HG02571 (cell line): ENCODE measurements at regions not wholly inside any gene's neighbourhood (a gene's known extent, or its start where the extent isn't known, plus 50 kb on each side); places are given as distances from the start of the nearest gene placed in this dataset.

Experiments
- ATAC-seq: cut with Tn5 transposase; IDR thresholded peaks from one replicate; pipeline ENCODE4 v1.9.1; 2021; ENCODE audit warnings: mild to moderate bottlenecking, moderate library complexity; ENCODE audit not compliant: unreplicated experiment

- ATAC-seq: no peak
These were observed 755.7 kb downstream of the TLR4 start for GRCh38 chr9:118459913-118460312.

GRCh38 chr9:118463419-118463818, 759.2 kb downstream of the TLR4 start:
- ATAC-seq: no peak

GRCh38 chr9:118473521-118473920, 769.3 kb downstream of the TLR4 start:
- ATAC-seq: no peak

- ATAC-seq: no peak
These were observed 774.5 kb downstream of the TLR4 start for GRCh38 chr9:118478752-118479151.

GRCh38 chr9:118482306-118482705, 778.1 kb downstream of the TLR4 start:
- no peak for ATAC-seq

- ATAC-seq: no peak
These were observed 779.5 kb downstream of the TLR4 start for GRCh38 chr9:118483677-118484076.

GRCh38 chr9:118503236-118503635, 799.0 kb downstream of the TLR4 start:
- no peak for ATAC-seq

GRCh38 chr9:118510711-118511110, 806.5 kb downstream of the TLR4 start:
- ATAC-seq: no peak

GRCh38 chr9:118515947-118516346, 811.7 kb downstream of the TLR4 start:
- no peak for ATAC-seq

- ATAC-seq: no peak
These were observed 817.1 kb downstream of the TLR4 start for GRCh38 chr9:118521261-118521660.

GRCh38 chr9:118522093-118523028, 818.2 kb downstream of the TLR4 start:
- ATAC-seq: peak; percentile 86

GRCh38 chr9:118527261-118527660, 823.1 kb downstream of the TLR4 start:
- no peak for ATAC-seq

GRCh38 chr9:118529210-118529609, 825.0 kb downstream of the TLR4 start:
- no peak for ATAC-seq

GRCh38 chr9:118529624-118530214, 825.5 kb downstream of the TLR4 start:
- peak; percentile 51 for ATAC-seq

- ATAC-seq: no peak
These were observed 828.4 kb downstream of the TLR4 start for GRCh38 chr9:118532592-118532991.

GRCh38 chr9:118533101-118533500, 828.9 kb downstream of the TLR4 start:
- ATAC-seq: no peak

- ATAC-seq: no peak
These were observed 829.6 kb downstream of the TLR4 start for GRCh38 chr9:118533850-118534249.

GRCh38 chr9:118536153-118536552, 832.0 kb downstream of the TLR4 start:
- ATAC-seq: no peak

GRCh38 chr9:118538959-118539358, 830.3 kb downstream of the BRINP1 start:
- no peak for ATAC-seq

- ATAC-seq: no peak
These were observed 815.8 kb downstream of the BRINP1 start for GRCh38 chr9:118553465-118553864.

GRCh38 chr9:118554987-118555386, 814.2 kb downstream of the BRINP1 start:
- ATAC-seq: no peak

GRCh38 chr9:118558026-118558425, 811.2 kb downstream of the BRINP1 start:
- no peak for ATAC-seq
